Coronary artery (tissue), 2 donors: ENCODE measurements at regions not wholly inside any gene's neighbourhood (a gene's known extent, or its start where the extent isn't known, plus 50 kb on each side); places are given as distances from the start of the nearest gene placed in this dataset.

Experiments
- DNase-seq: peaks from one replicate; pipeline ENCODE4 v3.0.0-alpha.2; 2017; ENCODE audit warnings: low spot score
- H3K27ac ChIP-seq, 2 donors: fragments of 200-600 bp; sonication (generic); one replicate each; pipeline ENCODE4 v1.5.1; 2016 to 2019
- H3K4me3 ChIP-seq: fragments of 200-600 bp; sonication (generic); 2 replicates; pipeline ENCODE4 v1.5.1; 2016; ENCODE audit warnings: mild to moderate bottlenecking, moderate library complexity
- TF ChIP-seq, protein P1 (sequence below): fragments of 200-600 bp; sonication (generic); IDR thresholded peaks from one replicate; pipeline ENCODE4 v1.5.1; 2019; ENCODE audit warnings: antibody characterized with exemption

DNA sequence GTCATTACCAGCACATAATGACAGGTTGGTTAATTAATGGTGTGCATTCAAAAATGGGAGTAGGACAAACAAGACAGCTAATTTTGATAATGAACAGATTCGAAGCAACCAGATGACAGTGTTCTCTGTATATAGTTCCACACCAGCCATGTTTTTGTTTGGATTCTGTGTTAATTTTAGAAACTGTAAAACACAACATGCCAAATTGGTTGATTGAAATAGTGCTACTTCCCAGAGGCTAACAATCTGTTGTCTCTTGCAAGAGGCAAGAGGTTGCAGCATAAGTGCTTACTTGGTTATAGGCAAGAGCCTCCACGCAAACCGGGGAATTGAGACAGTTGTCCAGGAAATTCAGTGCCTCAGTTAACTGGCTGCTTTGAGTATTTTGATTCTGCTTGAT is 170.2 kb upstream of the HABP2 start:
- peak overlapping the region in 1 of 2 donors; percentile 48 for H3K27ac ChIP-seq
- no peak for DNase-seq
- H3K4me3 ChIP-seq = peak overlapping the region; percentile 53
- TF ChIP-seq, protein P1, sequence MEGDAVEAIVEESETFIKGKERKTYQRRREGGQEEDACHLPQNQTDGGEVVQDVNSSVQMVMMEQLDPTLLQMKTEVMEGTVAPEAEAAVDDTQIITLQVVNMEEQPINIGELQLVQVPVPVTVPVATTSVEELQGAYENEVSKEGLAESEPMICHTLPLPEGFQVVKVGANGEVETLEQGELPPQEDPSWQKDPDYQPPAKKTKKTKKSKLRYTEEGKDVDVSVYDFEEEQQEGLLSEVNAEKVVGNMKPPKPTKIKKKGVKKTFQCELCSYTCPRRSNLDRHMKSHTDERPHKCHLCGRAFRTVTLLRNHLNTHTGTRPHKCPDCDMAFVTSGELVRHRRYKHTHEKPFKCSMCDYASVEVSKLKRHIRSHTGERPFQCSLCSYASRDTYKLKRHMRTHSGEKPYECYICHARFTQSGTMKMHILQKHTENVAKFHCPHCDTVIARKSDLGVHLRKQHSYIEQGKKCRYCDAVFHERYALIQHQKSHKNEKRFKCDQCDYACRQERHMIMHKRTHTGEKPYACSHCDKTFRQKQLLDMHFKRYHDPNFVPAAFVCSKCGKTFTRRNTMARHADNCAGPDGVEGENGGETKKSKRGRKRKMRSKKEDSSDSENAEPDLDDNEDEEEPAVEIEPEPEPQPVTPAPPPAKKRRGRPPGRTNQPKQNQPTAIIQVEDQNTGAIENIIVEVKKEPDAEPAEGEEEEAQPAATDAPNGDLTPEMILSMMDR = no peak

DNA sequence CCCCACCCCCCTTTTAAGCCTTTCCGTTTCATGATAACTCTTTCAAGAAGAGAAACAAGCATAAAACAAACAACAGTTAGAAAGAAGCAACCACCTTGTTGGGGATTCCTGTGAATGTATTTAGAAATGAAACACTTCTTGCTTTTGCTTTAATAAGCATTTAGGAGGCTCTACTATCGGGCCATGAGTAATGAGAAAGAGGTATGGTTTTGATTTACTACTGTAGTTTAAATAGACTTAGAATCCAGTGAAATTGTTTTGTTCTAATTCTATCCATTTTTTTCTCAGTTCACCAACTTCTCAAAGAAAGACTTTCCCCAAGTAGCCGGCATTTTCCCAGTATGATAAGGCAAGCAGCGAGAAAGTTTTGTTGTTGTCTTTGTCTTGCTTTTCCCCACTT is 168.7 kb upstream of the HABP2 start:
- H3K4me3 ChIP-seq = no peak overlapping the region
- no peak for DNase-seq
- TF ChIP-seq, protein P1 = no peak
- H3K27ac ChIP-seq = peak overlapping the region; percentile 2 to 83

DNA sequence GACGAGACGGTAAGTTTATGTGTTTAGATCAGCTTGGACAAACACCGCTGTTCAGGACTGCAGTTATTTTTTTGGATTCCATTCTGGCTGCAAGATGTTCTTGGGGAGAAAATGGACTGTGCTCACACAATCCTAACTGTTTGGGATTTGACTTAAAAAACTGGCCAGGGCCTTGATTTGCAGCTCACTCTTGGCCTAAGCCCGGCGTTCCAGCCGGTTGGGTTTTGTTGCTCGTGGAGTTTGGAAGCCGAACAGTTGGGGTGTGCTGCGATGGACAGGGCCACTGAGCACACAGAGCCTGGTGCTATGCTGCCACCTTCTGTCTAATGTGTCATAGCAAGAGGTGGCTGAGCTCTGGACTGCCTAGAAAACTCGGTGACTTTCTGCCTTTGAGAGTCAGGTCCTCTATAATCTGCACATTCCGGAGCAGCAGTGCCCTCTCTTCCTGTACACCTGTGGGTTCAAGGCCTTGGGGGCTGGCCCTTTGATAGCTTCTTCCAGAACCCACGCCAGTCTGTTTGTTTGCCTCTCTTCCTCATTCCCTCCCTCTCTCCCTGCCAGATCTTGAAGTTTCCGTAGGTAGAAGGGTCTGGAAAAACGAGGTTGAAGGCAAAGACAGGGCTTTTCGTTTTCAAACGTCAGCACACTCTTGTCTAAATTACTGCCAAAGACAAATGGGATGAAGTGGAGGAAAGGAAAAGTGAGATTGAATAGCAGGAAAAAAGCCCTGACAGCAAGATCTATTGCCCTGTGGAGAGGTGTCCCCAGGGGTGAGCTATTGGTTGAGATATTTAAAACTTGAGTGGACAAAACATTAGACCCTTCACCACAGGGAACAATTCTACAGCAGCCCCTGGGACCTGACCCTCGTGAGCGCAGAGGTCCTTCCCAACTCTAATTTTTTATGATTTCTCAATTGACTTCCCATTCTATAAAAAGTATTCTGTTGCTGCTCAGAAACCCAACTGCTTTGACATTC is 167.5 kb upstream of the HABP2 start:
- peak overlapping the region; percentile 47 for H3K4me3 ChIP-seq
- TF ChIP-seq, protein P1 = peak; percentile 72
- peak overlapping the region; percentile 17 to 83 for H3K27ac ChIP-seq
- peak; percentile 93 for DNase-seq

DNA sequence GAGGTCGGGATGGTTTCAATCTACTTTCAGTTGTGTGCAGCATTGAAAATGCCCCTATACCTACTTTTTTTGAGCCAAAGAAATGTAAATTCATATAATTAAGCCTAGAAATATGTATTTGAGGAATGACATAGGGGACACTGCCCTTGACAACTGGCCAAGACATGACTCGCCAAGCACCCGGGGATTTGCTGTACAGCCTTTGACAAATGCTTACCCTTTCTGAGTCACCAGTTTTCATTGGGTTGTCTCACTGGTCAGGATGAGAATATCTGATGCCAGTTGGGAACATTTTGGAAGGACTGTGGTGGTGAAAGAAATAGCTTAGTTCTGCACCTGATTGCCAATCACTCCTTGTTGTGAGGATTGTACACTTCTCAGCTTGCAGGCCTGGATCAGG is 166.8 kb upstream of the HABP2 start:
- TF ChIP-seq, protein P1 = no peak
- peak overlapping the region; percentile 47 for H3K4me3 ChIP-seq
- H3K27ac ChIP-seq = peak overlapping the region in 1 of 2 donors; percentile 83
- no peak for DNase-seq

DNA sequence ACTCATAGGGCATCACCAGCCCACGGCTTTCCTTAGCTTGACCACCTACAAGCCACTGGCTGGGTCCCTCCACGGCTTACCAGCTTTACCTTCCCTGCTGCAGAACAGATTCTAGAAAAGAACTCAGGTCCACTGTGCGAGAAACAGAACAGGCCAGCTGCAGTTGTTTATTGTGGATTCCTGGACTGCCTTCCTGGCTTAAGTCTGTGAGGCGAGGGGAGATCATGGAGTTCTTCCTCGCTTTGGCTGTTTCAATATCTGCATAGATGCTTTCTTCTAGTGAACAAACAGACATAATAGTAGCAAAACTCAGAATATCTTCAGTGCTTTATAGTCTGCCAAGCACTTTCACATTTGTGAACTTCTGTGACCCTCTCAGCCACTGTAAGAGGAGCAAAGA is 162.9 kb upstream of the HABP2 start:
- no peak overlapping the region for H3K27ac ChIP-seq
- no peak for DNase-seq

DNA sequence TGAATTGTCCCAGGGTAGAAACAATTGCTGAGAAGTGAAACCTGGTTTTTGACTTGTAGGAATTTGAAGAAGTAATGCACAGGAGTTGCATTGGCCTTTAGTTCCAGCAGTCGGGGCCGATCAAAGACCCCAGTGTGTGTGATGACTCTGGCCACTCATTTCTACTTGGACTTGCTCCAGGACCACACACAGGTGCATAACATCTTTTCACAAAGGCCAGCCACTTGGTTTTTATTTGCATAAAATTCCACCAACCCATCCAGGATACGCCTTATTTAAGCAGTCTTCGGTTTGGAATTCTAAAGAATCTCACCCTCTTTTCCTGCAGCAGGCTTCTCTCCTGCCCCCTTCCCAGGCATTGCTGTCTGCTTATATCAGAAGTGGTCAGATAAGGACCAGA is 162.0 kb upstream of the HABP2 start:
- Histone ChIP-seq H3K27ac (no peak overlapping the region), H3K4me3 (no peak overlapping the region)
- TF ChIP-seq, protein P1 = no peak
- DNase-seq = no peak

More for the DNA sequence above, 162.9 kb upstream of the HABP2 start:
- H3K4me3 ChIP-seq = no peak overlapping the region
- TF ChIP-seq, protein P1 = no peak

DNA sequence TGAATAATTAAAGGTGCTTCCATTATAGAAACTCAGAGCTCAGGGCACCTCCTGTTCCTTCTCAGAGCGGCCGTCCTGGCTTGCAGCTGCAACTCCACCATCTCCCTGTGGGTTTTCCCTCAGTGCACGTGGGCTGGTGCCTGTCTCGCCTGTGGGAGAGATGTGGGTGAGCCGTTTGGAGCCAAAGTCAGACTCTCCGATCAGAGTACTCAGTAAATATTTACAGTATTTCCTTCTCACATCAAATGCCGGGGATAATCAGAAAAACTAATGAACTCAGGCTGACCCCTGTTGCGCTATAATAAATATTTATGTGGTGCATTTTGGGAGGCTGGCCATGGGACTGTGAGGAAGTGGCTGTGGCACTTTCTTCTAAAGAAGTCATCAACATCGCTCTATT is 155.8 kb upstream of the HABP2 start:
- TF ChIP-seq, protein P1 = no peak
- H3K4me3 ChIP-seq = no peak overlapping the region
- no peak overlapping the region for H3K27ac ChIP-seq
- DNase-seq = no peak
